Retinal pigment epithelial cell (primary cell): ENCODE measurements at regions not wholly inside any gene's neighbourhood (a gene's known extent, or its start where the extent isn't known, plus 50 kb on each side); places are given as distances from the start of the nearest gene placed in this dataset.

ENCODE experiments used
- DNase-seq: peaks from one replicate; pipeline ENCODE4 v3.0.0-alpha.2; 2010; ENCODE audit warnings: low read depth
- H3K4me3 ChIP-seq: 2 replicates; pipeline ENCODE4 v1.5.1; 2011; ENCODE audit warnings: mild to moderate bottlenecking, low read length, control low read depth, moderate library complexity
- CTCF ChIP-seq: conservative IDR thresholded peaks from 2 replicates; pipeline ENCODE4 v1.5.1; 2011; ENCODE audit warnings: low read depth, low read length, control low read depth, inconsistent platforms

DNA sequence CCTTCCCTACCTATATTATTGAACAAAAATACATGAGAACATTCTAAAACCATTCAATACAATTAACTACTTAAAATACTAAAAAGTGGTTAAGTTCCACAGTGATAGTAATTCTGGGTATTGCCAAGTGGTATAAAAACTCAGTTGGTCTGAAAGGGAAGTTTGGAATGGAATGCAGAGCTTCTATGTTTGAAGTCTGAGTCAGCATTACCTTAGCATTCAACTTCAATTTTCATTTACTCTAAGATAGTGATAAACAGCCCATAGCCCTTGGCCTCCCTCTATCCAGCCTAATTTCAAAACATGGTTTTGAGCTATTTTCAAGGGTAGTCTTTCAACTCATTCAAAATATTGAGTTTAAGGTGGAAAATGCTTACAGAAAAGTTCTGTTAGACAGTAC, 140.4 kb upstream of the ASCC3 start:
- no peak for TF ChIP-seq CTCF
- H3K4me3 ChIP-seq: no peak overlapping the region
- DNase-seq: no peak

GRCh38 chr6:101042966-101043365, 161.8 kb upstream of the ASCC3 start:
- TF ChIP-seq CTCF: no peak

DNA sequence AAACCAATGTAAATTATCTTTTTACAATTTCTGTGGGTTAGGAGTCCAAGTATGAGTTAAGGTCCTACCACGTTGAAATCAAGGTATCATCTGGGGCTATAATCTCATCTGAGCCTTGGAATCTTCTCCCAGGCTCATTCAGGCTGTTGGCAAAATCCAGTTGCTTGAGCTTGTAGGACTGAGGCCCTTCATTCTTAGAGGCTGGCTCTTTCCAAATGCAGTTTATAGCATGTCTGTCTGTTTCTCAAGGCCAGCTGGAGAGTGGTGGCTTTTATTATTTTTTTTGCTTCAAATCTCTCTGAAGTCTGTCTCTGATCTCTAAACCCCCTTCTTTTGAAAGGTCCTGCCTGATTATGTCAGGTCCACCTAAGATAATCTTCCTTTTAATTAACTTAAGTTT, 177.2 kb upstream of the ASCC3 start:
- TF ChIP-seq CTCF: no peak
- H3K4me3 ChIP-seq: no peak overlapping the region
- no peak for DNase-seq

More at GRCh38 chr6:101042966-101043365, 161.8 kb upstream of the ASCC3 start:
- H3K4me3 ChIP-seq: no peak overlapping the region
- DNase-seq: no peak

GRCh38 chr6:101066481-101066880, 185.4 kb upstream of the ASCC3 start:
- no peak for DNase-seq
- H3K4me3 ChIP-seq: no peak overlapping the region
- TF ChIP-seq CTCF: no peak

DNA sequence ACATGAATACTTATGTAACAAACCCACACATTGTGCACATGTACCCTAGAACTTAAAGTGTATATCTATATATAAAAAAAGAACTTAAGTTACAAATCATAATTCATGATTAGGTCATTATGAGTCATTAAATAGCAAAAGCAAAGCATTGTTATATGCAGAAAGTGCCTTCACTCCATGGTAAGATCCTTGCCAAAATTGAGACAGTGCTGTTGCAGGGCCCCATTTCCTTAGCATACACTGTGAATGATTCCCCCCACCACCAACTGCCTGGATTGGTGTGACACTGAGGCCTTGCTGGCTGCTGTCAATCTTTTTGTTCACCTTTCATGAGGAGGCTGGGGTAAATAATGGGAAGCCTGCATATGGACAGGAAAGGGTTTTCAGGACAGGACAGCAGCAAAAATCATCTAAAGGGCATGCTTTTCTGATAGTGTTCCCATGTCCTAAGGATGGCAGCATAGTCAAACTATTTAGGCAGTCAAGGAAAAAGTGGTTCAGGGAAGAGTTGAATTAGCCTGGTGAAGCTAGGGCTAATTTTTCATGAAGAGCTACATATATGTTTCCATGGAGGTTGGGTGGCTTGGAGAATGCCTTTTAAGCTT, 188.2 kb upstream of the ASCC3 start:
- no peak for TF ChIP-seq CTCF
- no peak overlapping the region for H3K4me3 ChIP-seq
- no peak for DNase-seq

DNA sequence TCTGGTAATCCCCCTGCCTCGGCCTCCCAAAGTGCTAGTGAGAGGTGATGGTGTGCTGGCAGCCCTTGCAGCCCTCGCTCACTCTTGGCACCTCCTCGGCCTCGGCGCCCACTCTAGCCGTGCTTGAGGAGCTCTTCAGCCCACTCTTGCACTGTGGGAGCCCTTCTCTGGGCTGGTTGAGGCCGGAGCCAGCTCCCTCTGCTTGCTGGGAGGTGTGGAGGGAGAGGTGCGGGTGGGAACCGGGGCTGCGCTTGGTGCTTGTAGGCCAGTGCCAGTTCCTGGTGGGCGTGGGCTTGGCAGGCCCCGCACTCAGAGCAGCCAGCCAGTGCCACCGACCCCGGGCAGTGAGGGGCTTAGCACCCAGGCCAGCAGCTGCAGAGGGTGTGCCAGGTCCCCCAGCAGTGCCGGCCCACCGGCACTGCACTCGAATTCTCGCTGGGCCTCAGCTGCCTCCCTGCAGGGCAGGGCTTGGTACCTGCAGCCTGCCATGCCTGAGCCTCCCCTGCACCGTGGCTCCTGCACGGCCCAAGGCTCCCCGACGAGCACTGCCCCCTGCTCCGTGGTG, 189.0 kb upstream of the ASCC3 start:
- no peak for DNase-seq
- no peak for TF ChIP-seq CTCF
- no peak overlapping the region for H3K4me3 ChIP-seq

GRCh38 chr6:101077344-101077743, 196.2 kb upstream of the ASCC3 start:
- no peak for TF ChIP-seq CTCF
- DNase-seq: no peak
- no peak overlapping the region for H3K4me3 ChIP-seq
